GM12872 (cell line): ENCODE measurements at regions not wholly inside any gene's neighbourhood (a gene's known extent, or its start where the extent isn't known, plus 50 kb on each side); places are given as distances from the start of the nearest gene placed in this dataset.
A peak's percentile ranks its signal among the peaks of the same experiment; 100 is the strongest.

Experiments
- CTCF ChIP-seq: IDR thresholded peaks from 3 replicates; pipeline ENCODE4 v1.5.1; 2011; ENCODE audit warnings: low read depth, mild to moderate bottlenecking, low read length, moderate library complexity; ENCODE audit not compliant: insufficient read depth

DNA sequence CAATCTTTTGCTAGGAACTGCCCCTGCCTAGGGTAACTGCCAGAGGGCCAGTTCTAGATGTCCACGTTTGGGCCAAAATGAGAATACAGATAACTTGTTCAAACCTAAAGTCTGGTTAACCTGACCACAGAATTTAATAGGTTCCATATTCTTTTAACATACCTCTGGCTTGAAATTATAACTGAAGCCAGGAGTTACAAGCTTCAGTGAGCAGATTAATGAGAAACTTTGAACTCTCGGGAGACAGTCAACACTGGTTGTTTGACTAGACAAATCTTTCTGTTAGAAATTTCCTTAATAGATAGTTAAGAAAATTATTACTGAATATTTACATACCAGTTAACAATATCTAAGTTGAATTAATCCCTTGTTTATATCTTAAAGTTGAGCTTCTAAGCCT, 110.0 kb upstream of the KLF7 start:
- TF ChIP-seq CTCF, result no peak

DNA sequence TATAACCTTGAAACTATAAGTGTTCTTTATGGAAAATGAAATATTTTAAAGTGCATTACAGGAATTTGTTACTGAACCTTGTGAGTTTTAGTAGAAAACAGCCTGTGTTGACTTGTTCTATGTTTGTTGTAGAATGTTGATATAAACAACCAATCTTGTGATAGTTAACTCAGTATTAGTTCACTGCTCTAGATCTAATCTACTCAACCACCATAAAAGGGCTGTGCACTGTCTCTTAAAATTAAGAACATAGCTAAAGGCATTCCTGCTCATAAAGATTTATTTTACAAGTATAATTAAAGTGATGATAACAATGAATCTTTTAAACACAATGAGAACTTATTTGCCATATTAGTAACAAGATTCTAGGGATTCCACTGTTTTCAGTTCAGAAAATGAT, 110.5 kb upstream of the KLF7 start:
- TF ChIP-seq CTCF, result no peak

DNA sequence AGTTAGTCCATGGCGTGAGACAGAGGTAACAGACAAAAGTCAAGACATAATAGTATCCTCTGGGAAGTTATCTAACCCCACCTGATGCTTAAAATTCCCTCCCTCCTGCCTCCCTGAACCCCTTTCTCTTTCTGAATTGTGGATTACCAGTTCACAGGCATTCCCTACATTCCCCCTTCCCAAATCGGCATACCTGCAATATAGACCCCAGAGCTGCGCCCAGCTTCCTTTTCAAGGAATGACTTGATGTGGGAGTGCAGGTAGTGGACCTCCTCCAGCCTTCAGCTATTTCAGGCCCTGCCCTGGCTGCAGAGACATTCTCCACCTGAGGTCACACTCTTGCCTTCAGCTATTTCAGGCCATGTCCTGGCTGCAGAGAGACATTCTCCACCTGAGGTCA, 111.1 kb upstream of the KLF7 start:
- TF ChIP-seq CTCF, result no peak

DNA sequence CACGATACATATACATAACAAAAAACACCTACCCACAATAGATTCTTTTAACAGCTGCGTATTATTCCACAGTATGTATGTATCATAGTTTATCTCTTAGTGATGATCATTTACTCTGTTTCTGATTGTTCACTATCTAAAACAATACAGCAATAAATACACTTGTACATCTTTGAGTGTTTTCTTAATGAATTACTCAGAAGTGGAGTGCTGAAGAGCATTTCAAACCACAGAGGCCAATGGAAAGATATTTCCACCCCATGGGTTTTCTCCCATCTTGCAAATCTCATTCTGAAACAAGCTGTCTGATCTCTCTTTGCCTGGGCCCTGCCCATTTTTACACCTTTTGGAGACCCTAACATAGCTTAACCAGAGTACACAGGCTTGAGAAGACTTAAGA, 113.8 kb upstream of the KLF7 start:
- no peak for TF ChIP-seq CTCF

DNA sequence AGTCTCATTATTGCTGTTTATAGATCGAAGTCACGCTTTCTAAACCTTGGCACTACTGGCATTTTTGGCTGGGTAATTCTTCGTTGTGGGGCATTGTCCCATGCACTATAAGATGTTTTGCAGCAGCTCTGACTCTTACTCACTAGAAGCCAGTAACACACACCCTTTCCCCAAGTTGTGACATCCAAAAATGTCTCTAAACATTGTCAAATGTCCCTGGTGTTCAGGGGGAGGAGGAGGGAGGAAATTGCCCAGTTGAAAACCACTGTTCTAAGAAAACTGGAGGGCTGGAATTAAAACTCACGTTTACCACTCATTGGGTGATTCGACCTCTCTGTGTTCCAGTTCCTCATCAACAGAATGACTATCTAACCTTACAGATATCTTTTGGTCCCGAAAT, 115.7 kb upstream of the KLF7 start:
- TF ChIP-seq CTCF, result no peak

DNA sequence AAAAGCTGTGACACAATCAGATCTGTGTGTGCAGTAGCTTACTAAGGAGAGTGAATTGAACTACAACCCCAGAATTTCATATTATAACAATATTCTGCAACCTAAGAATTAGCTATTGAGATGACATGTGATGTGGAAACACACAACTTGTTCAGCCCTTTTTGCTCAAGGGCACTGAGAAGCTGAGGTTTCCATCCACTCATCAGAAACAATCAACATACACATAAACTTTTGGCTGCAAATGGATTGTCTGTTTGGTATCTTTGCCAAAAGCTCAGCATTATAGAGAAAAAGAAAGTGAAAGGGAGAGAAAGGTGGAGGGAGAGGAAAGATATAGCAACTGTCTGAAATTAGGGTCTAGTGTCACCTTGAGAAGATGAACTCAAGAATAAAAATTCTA, 117.2 kb upstream of the KLF7 start:
- TF ChIP-seq CTCF, result no peak

DNA sequence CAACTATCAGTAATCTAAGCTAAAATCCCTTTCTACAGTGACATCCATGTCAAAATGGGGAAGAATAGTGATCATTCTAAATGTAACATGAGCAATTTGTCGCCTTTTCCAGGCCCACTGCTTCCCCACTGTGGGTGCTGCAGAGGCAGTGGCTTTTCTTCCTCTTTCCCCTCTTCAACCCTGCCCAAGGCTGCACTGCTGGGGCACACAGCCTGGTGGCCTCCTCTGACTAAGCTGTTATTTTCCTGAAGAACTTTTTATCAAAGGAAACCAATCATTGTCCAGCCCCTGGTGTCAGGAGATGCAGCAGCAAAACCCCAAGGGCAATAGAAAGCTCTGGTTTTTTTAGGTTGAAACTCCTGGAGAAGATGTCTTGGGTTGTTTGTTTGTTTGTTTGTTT, 117.6 kb upstream of the KLF7 start:
- TF ChIP-seq CTCF, result 0 out of 3 replicates have a peak, but pooled peaks have one; percentile 4
